ENCODE measurements at regions not wholly inside any gene's neighbourhood (a gene's known extent, or its start where the extent isn't known, plus 50 kb on each side); places are given as distances from the start of the nearest gene placed in this dataset.
"Not testable (repeated sequence)": the region's sequence is repeated elsewhere in the genome, so short reads cannot be mapped to it uniquely, and the experiment has no call there.

GRCh38 chr5:5782402-5782801, 359.9 kb downstream of the ICE1 start:
- no peak for DNase-seq

GRCh38 chr5:5781335-5781734, 358.9 kb downstream of the ICE1 start:
- no peak for DNase-seq

- no peak for DNase-seq
Measured at GRCh38 chr5:5780253-5780652, 357.8 kb downstream of the ICE1 start.

GRCh38 chr5:5777013-5777412, 354.5 kb downstream of the ICE1 start:
- no peak for DNase-seq

- DNase-seq = no peak
Measured at GRCh38 chr5:5772202-5772601, 349.7 kb downstream of the ICE1 start.

- DNase-seq = no peak
Measured at GRCh38 chr5:5770825-5771224, 348.3 kb downstream of the ICE1 start.

GRCh38 chr5:5767286-5767928, 344.9 kb downstream of the ICE1 start:
- DNase-seq = no peak

- no peak for DNase-seq
Measured at GRCh38 chr5:5765066-5765850, 342.8 kb downstream of the ICE1 start.

- no peak for DNase-seq
Measured at GRCh38 chr5:5764246-5764645, 341.8 kb downstream of the ICE1 start.

- DNase-seq = no peak
Measured at GRCh38 chr5:5756762-5757161, 334.3 kb downstream of the ICE1 start.

GRCh38 chr5:5755888-5756287, 333.4 kb downstream of the ICE1 start:
- no peak for DNase-seq

GRCh38 chr5:5752844-5753243, 330.4 kb downstream of the ICE1 start:
- DNase-seq = no peak

GRCh38 chr5:5751987-5752386, 329.5 kb downstream of the ICE1 start:
- no peak for DNase-seq

- no peak for DNase-seq
Measured at GRCh38 chr5:5751498-5751897, 329.0 kb downstream of the ICE1 start.

- DNase-seq = no peak
Measured at GRCh38 chr5:5741418-5741817, 318.9 kb downstream of the ICE1 start.

GRCh38 chr5:5739490-5739945, 317.0 kb downstream of the ICE1 start:
- DNase-seq = no peak

GRCh38 chr5:5738797-5739489, 316.5 kb downstream of the ICE1 start:
- DNase-seq = no peak

GRCh38 chr5:5736007-5736406, 313.5 kb downstream of the ICE1 start:
- DNase-seq = no peak

GRCh38 chr5:5733058-5733457, 310.6 kb downstream of the ICE1 start:
- not testable (repeated sequence) for DNase-seq

GRCh38 chr5:5726401-5726800, 303.9 kb downstream of the ICE1 start:
- no peak for DNase-seq

GRCh38 chr5:5721881-5722280, 299.4 kb downstream of the ICE1 start:
- DNase-seq = no peak

GRCh38 chr5:5719292-5719691, 296.8 kb downstream of the ICE1 start:
- no peak for DNase-seq

GRCh38 chr5:5716665-5717064, 294.2 kb downstream of the ICE1 start:
- DNase-seq = no peak

- DNase-seq = no peak
Measured at GRCh38 chr5:5711592-5711991, 289.1 kb downstream of the ICE1 start.

Data from NCI-H2171 treated with DMSO at 0.1 percent for 48 hours (cell line).